Lower leg skin (tissue), 3 donors: ENCODE measurements at regions not wholly inside any gene's neighbourhood (a gene's known extent, or its start where the extent isn't known, plus 50 kb on each side); places are given as distances from the start of the nearest gene placed in this dataset.

Experiments
- CTCF ChIP-seq, 3 donors: fragments of 450-650 bp; IDR thresholded peaks; one replicate each; pipeline ENCODE4 v1.5.1; 2016; ENCODE audit warnings: antibody characterized with exemption in 3 of 3, mild to moderate bottlenecking in 3 of 3, moderate library complexity in 2 of 3
- POLR2A ChIP-seq, 2 donors: fragments of 450-650 bp; IDR thresholded peaks; one replicate each; pipeline ENCODE4 v1.6.1; 2016 to 2017; ENCODE audit warnings: antibody characterized with exemption in 2 of 2, mild to moderate bottlenecking in 1 of 2, moderate library complexity in 1 of 2

DNA sequence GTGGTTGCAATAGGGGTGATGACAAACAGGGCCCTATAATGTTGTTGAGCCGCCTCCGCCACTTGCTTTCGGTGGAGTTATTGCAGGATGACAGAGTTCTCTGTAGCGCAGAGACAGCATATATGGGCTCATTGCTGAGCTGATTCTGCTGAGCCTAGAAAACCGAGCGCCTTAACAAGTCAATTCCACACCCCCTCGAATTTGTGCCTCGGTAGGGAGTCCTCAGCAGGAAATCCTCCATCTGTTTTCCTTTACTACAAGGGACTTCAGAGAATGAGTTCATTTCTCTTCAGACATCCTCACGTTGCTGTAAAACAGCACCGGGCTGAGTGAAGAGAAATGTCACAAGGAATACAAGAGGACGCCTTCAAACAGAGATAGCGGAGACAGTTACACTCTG, 90.7 kb upstream of the KIAA1217 start:
- TF ChIP-seq CTCF (IDR thresholded peaks at IDR 0.05) (no peak), POLR2A (IDR thresholded peaks at IDR 0.05) (no peak)
